GM12878 (cell line): ENCODE measurements at regions not wholly inside any gene's neighbourhood (a gene's known extent, or its start where the extent isn't known, plus 50 kb on each side); places are given as distances from the start of the nearest gene placed in this dataset.

Experiments used
- ATAC-seq: fragments of 200-7000 bp; cut with Tn5 transposase; 3 replicates; pipeline ENCODE4 v1.9.1; 2020; ENCODE audit warnings: mild to moderate bottlenecking, moderate library complexity
- BruUV-seq: library from RNA; stranded (reverse); fragments of 400-500 nt; replicated peaks from 2 replicates; lab custom pipeline; 2021; lab: Mats Ljungman, UMichigan
- CTCF ChIA-PET: fragments of 300-600 bp; sonication (Branson Sonifier 250); formaldehyde crosslinking; extraction: SDS; loops from one replicate; lab custom pipeline; 2021; ENCODE audit warnings: inconsistent platforms; lab: Yijun Ruan, JAX
- POLR2A ChIA-PET: fragments of 350-600 bp; formaldehyde crosslinking; extraction: SDS; loops from one replicate; lab custom pipeline; 2021; ENCODE audit warnings: inconsistent platforms; lab: Charles Lee
- RAD21 ChIA-PET: fragments of 300-600 bp; sonication (Branson Sonifier 250); formaldehyde crosslinking; loops from one replicate; lab custom pipeline; 2023; ENCODE audit warnings: antibody characterized with exemption; ENCODE audit not compliant: unreplicated experiment; lab: Charles Lee
- SMC1A ChIA-PET: fragments of 300-600 bp; sonication (Branson Sonifier 250); formaldehyde crosslinking; loops from one replicate; lab custom pipeline; 2023; ENCODE audit not compliant: unreplicated experiment, uncharacterized antibody; lab: Charles Lee
- DNase-seq: peaks from one replicate; pipeline ENCODE4 v3.0.0-alpha.2; 2011; ENCODE audit warnings: low read depth, low spot score
- FAIRE-seq: peaks from 3 replicates; lab custom pipeline; 2011; peaks lifted over from hg19 to GRCh38; lab: Jason Lieb, UNC
- H2AFZ ChIP-seq: 2 replicates; pipeline ENCODE4 v1.6.0; 2011; ENCODE audit warnings: low read depth, low read length, control low read depth; ENCODE audit not compliant: control insufficient read depth
- H3K27ac ChIP-seq: 2 replicates; pipeline ENCODE4 v1.5.1; 2011; ENCODE audit warnings: control low read depth; ENCODE audit not compliant: control insufficient read depth, insufficient read depth
- H3K27me3 ChIP-seq, 2 experiments: replicated peaks in 1 of 2; 2 replicates each; pipeline versions ENCODE4 v1.6.0 to v1.6.1; 2011; ENCODE audit warnings: low read length in 1 of 2; ENCODE audit not compliant: control insufficient read depth in 2 of 2, insufficient read depth in 2 of 2
- H3K36me3 ChIP-seq, 2 experiments: 2 replicates each; pipeline ENCODE4 v1.5.1; 2011; ENCODE audit warnings: low read length in 1 of 2; ENCODE audit not compliant: control insufficient read depth in 2 of 2, insufficient read depth in 2 of 2
- H3K4me1 ChIP-seq: 2 replicates; pipeline ENCODE4 v1.6.1; 2011; ENCODE audit warnings: mild to moderate bottlenecking, low read length, moderate library complexity, mixed read lengths; ENCODE audit not compliant: control insufficient read depth, insufficient read depth
- H3K4me2 ChIP-seq: 2 replicates; pipeline ENCODE4 v1.6.0; 2011; ENCODE audit warnings: control low read depth; ENCODE audit not compliant: control insufficient read depth, insufficient read depth
- H3K4me3 ChIP-seq: fragments of 200-600 bp; sonication (generic); 2 replicates; pipeline ENCODE4 v1.5.1; 2016
- H3K79me2 ChIP-seq: 2 replicates; pipeline ENCODE4 v1.6.0; 2011; ENCODE audit warnings: low read length; ENCODE audit not compliant: control insufficient read depth, insufficient read depth
- H3K9ac ChIP-seq: 2 replicates; pipeline ENCODE4 v1.8.0; 2011; ENCODE audit warnings: low read length, control low read depth, mixed read lengths; ENCODE audit not compliant: control insufficient read depth, insufficient read depth
- H3K9me3 ChIP-seq: replicated peaks from 3 replicates; pipeline ENCODE4 v1.5.1; 2011; ENCODE audit warnings: mild to moderate bottlenecking, low read length; ENCODE audit not compliant: control insufficient read depth, insufficient read depth
- H4K20me1 ChIP-seq: 2 replicates; pipeline ENCODE4 v1.6.0; 2011; ENCODE audit not compliant: control insufficient read depth, insufficient read depth
- CBX3 ChIP-seq: fragments of 200-600 bp; sonication (generic); IDR thresholded peaks from 2 replicates; pipeline ENCODE4 v1.6.1; 2016; ENCODE audit warnings: low read depth, borderline replicate concordance
- EGR1 ChIP-seq, 2 experiments: IDR thresholded peaks; 1 replicate in 1 of 2; 2 replicates in 1 of 2; pipeline ENCODE4 v1.6.1; 2011 to 2012; ENCODE audit warnings: low read depth in 2 of 2, low read length in 2 of 2, borderline replicate concordance in 1 of 2, mild to moderate bottlenecking in 1 of 2, moderate library complexity in 1 of 2
- EP300 ChIP-seq, 2 experiments: fragments of 150-350 bp in 1 of 2; IDR thresholded peaks; 2 replicates each; pipeline ENCODE4 v1.6.1; 2011 to 2012; ENCODE audit warnings: low read depth in 2 of 2, low read length in 2 of 2, borderline replicate concordance in 1 of 2, improper control_type of control experiment in 1 of 2, inconsistent platforms in 1 of 2; ENCODE audit not compliant: control insufficient read depth in 1 of 2
- MEF2B ChIP-seq: fragments of 450-650 bp; IDR thresholded peaks from 2 replicates; pipeline ENCODE4 v1.6.1; 2018; ENCODE audit warnings: mild to moderate bottlenecking, moderate library complexity; ENCODE audit not compliant: partially characterized antibody, poor library complexity, severe bottlenecking
- NFXL1 ChIP-seq: fragments of 450-650 bp; IDR thresholded peaks from 2 replicates; pipeline ENCODE4 v1.6.1; 2017; ENCODE audit warnings: antibody characterized with exemption, mild to moderate bottlenecking, borderline replicate concordance
- NR2C1 ChIP-seq: fragments of 450-650 bp; IDR thresholded peaks from 2 replicates; pipeline ENCODE4 v1.6.1; 2017; ENCODE audit warnings: antibody characterized with exemption, mild to moderate bottlenecking, moderate library complexity
- POLR2A ChIP-seq: IDR thresholded peaks from 2 replicates; pipeline ENCODE4 v1.6.1; 2011; ENCODE audit warnings: low read depth, mild to moderate bottlenecking, low read length
- POLR2AphosphoS5 ChIP-seq: IDR thresholded peaks from 2 replicates; pipeline ENCODE4 v1.6.1; 2011; ENCODE audit warnings: mild to moderate bottlenecking, low read length, inconsistent platforms
- RELB ChIP-seq: fragments of 450-650 bp; IDR thresholded peaks from 2 replicates; pipeline ENCODE4 v1.6.1; 2017; ENCODE audit warnings: low read depth, mild to moderate bottlenecking, moderate library complexity
- SP1 ChIP-seq: IDR thresholded peaks from one replicate; pipeline ENCODE4 v1.6.1; 2011; ENCODE audit warnings: low read depth, low read length
- SREBF1 ChIP-seq: IDR thresholded peaks from 2 replicates; pipeline ENCODE4 v1.6.1; 2012; ENCODE audit warnings: mild to moderate bottlenecking, low read length
- ZNF384 ChIP-seq: IDR thresholded peaks from 2 replicates; pipeline ENCODE4 v1.6.1; 2012; ENCODE audit warnings: low read depth, mild to moderate bottlenecking, low read length, improper control_type of control experiment, borderline replicate concordance
- WGBS: methylation state at CpG from one replicate; pipeline ENCODE4 v1.1.6; 2016; ENCODE audit warnings: low lambda C conversion rate; ENCODE audit not compliant: insufficient replicate concordance, insufficient coverage; ENCODE audit errors: missing lambda C conversion rate; 5-methylcytosine and 5-hydroxymethylcytosine counted together
- in situ Hi-C: fragments of 300-500 bp; cut with MboI; formaldehyde crosslinking; loops from 9 replicates; pipeline ENCODE4 v1.14.3; 2018; ENCODE audit warnings: mixed read lengths
- intact Hi-C: fragments of 100-400 bp; cut with micrococcal nuclease; formaldehyde crosslinking; loops from one replicate; pipeline ENCODE4 v1.14.2; 2022; ENCODE audit not compliant: unreplicated experiment
- TF ChIP-seq, protein P1 (sequence below): IDR thresholded peaks from 2 replicates; pipeline ENCODE4 v1.6.1; 2011; ENCODE audit warnings: borderline replicate concordance, low read depth, mild to moderate bottlenecking, moderate library complexity, low read length; ENCODE audit not compliant: insufficient read depth, poor library complexity, severe bottlenecking
- TF ChIP-seq, protein P2 (sequence below): fragments of 450-650 bp; IDR thresholded peaks from 2 replicates; pipeline ENCODE4 v1.6.1; 2017; ENCODE audit warnings: mild to moderate bottlenecking, moderate library complexity

- no peak for TF ChIP-seq POLR2AphosphoS5
- no peak for TF ChIP-seq SREBF1
- no peak for TF ChIP-seq EP300 (IDR thresholded peaks at IDR 0.05; ENCODE audit: borderline replicate concordance in 1 of 2, control insufficient read depth in 1 of 2, low read depth in 2 of 2, low read length in 2 of 2)
- TF ChIP-seq CBX3: no peak
- no peak for TF ChIP-seq POLR2A
- TF ChIP-seq RELB: no peak
Measured at GRCh38 chrX:20499763-20500162, 233.1 kb upstream of the RPS6KA3 start (continued).

DNA sequence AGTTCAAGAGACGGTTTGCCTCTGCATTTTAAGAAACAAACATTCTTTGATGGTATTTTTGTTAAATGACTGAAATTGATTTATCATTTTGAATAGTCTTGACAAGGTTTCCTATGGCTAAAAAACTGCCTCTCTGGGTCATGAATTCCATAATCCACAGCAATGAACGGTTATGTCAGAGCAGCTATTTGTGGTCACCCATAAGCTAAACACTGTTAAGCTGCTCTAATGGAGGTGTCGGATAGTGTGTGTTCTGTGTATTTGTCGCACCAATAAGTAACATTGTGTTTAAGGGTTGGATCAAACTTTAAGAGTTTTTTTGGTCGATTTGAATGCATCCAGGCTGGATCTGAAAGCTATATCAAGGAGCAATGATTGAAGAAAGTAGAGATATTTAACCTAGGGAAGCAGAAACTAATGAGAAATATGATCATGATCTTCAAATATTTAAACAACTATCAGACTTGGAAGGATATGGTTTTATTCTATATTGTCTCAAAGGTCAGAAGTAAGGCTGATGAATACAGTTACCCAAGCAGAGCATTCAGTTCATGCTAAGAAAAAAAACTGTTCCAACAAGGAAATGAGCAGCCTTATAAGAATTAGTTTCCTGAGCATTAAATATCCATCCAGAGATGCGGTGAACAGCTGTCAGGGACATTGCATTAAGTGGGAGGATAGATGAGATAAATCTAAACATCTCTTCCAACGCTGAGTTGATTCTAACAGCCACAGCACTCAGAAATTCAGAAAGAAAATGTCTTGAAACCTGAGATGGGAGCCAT lies 232.3 kb upstream of the RPS6KA3 start:
- Histone ChIP-seq H3K4me3 (no peak overlapping the region), H3K27ac (no peak overlapping the region), H3K36me3 (no peaks in the 10 kb centered on the region), H4K20me1 (no peaks in the 10 kb centered on the region), H3K4me1 (no peaks in the 10 kb centered on the region), H3K27me3 (peaks cover 0 to 5% of the 10 kb centered on the region in 2 experiments; a peak in 2 of 4 replicates), H2AFZ (no peak overlapping the region), H3K79me2 (no peaks in the 10 kb centered on the region), H3K9ac (no peak overlapping the region), H3K4me2 (no peak overlapping the region), H3K9me3 (no peaks in the 10 kb centered on the region)
- in situ Hi-C loops (no loop called here), intact Hi-C loops (no loop called here)
- CTCF ChIA-PET: no interaction called here
- POLR2A ChIA-PET: no interaction called here
- SMC1A ChIA-PET: no interaction called here
- ATAC-seq (no peak), FAIRE-seq (no peak), DNase-seq (no peak)
- RAD21 ChIA-PET: no interaction called here
- 19% methylated on average over 7 of the region's 7 CpGs for WGBS
- BruUV-seq: no TSS peak
- TF ChIP-seq, protein P1, sequence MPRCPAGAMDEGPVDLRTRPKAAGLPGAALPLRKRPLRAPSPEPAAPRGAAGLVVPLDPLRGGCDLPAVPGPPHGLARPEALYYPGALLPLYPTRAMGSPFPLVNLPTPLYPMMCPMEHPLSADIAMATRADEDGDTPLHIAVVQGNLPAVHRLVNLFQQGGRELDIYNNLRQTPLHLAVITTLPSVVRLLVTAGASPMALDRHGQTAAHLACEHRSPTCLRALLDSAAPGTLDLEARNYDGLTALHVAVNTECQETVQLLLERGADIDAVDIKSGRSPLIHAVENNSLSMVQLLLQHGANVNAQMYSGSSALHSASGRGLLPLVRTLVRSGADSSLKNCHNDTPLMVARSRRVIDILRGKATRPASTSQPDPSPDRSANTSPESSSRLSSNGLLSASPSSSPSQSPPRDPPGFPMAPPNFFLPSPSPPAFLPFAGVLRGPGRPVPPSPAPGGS: no peak
- TF ChIP-seq, protein P2, sequence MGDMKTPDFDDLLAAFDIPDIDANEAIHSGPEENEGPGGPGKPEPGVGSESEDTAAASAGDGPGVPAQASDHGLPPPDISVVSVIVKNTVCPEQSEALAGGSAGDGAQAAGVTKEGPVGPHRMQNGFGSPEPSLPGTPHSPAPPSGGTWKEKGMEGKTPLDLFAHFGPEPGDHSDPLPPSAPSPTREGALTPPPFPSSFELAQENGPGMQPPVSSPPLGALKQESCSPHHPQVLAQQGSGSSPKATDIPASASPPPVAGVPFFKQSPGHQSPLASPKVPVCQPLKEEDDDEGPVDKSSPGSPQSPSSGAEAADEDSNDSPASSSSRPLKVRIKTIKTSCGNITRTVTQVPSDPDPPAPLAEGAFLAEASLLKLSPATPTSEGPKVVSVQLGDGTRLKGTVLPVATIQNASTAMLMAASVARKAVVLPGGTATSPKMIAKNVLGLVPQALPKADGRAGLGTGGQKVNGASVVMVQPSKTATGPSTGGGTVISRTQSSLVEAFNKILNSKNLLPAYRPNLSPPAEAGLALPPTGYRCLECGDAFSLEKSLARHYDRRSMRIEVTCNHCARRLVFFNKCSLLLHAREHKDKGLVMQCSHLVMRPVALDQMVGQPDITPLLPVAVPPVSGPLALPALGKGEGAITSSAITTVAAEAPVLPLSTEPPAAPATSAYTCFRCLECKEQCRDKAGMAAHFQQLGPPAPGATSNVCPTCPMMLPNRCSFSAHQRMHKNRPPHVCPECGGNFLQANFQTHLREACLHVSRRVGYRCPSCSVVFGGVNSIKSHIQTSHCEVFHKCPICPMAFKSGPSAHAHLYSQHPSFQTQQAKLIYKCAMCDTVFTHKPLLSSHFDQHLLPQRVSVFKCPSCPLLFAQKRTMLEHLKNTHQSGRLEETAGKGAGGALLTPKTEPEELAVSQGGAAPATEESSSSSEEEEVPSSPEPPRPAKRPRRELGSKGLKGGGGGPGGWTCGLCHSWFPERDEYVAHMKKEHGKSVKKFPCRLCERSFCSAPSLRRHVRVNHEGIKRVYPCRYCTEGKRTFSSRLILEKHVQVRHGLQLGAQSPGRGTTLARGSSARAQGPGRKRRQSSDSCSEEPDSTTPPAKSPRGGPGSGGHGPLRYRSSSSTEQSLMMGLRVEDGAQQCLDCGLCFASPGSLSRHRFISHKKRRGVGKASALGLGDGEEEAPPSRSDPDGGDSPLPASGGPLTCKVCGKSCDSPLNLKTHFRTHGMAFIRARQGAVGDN: no peak
- TF ChIP-seq MEF2B: no peak
- TF ChIP-seq SP1: no peak
- TF ChIP-seq ZNF384: no peak
- TF ChIP-seq NR2C1: no peak
- no peak for TF ChIP-seq NFXL1
- no peak for TF ChIP-seq EGR1 (IDR thresholded peaks at IDR 0.05; ENCODE audit: borderline replicate concordance in 1 of 2, low read depth in 2 of 2, low read length in 2 of 2)
